Activated CD8-positive, alpha-beta memory T cell treated with anti-CD3 and anti-CD28 coated beads, Interleukin-2, amount 50 U/mL, for 24 hours (primary cell): ENCODE measurements at regions not wholly inside any gene's neighbourhood (a gene's known extent, or its start where the extent isn't known, plus 50 kb on each side); places are given as distances from the start of the nearest gene placed in this dataset.

Source experiments
- DNase-seq: peaks from one replicate; pipeline ENCODE4 v3.0.0-alpha.2; 2020; ENCODE audit errors: extremely low read depth

GRCh38 chr5:135139381-135140134 is 105.5 kb upstream of the PITX1 start:
- DNase-seq = no peak

GRCh38 chr5:135138116-135138850 is 104.3 kb upstream of the PITX1 start:
- no peak for DNase-seq

- DNase-seq = no peak
Measured at GRCh38 chr5:135137146-135137915, 103.3 kb upstream of the PITX1 start.

- no peak for DNase-seq
Measured at GRCh38 chr5:135136546-135136945, 102.5 kb upstream of the PITX1 start.

GRCh38 chr5:135135530-135136226 is 101.7 kb upstream of the PITX1 start:
- DNase-seq = no peak

- no peak for DNase-seq
Measured at GRCh38 chr5:135134691-135135381, 100.8 kb upstream of the PITX1 start.

GRCh38 chr5:135133698-135134515 is 99.9 kb upstream of the PITX1 start:
- DNase-seq = no peak

- no peak for DNase-seq
Measured at GRCh38 chr5:135133181-135133580, 99.2 kb upstream of the PITX1 start.

GRCh38 chr5:135131801-135132680 is 98.0 kb upstream of the PITX1 start:
- DNase-seq = no peak

GRCh38 chr5:135130261-135131215 is 96.5 kb upstream of the PITX1 start:
- no peak for DNase-seq

GRCh38 chr5:135129307-135129706 is 95.3 kb upstream of the PITX1 start:
- DNase-seq = no peak

GRCh38 chr5:135128361-135128760 is 94.3 kb upstream of the PITX1 start:
- no peak for DNase-seq

- DNase-seq = no peak
Measured at GRCh38 chr5:135127439-135128240, 93.6 kb upstream of the PITX1 start.

- DNase-seq = no peak
Measured at GRCh38 chr5:135126688-135127438, 92.8 kb upstream of the PITX1 start.

GRCh38 chr5:135124724-135125123 is 90.7 kb upstream of the PITX1 start:
- DNase-seq = no peak

- no peak for DNase-seq
Measured at GRCh38 chr5:135124128-135124527, 90.1 kb upstream of the PITX1 start.

- DNase-seq = no peak
Measured at GRCh38 chr5:135122797-135123196, 88.8 kb upstream of the PITX1 start.
